Trophoblast cell (in vitro differentiated cells and primary cell): ENCODE measurements at regions not wholly inside any gene's neighbourhood (a gene's known extent, or its start where the extent isn't known, plus 50 kb on each side); places are given as distances from the start of the nearest gene placed in this dataset.
"Not testable (repeated sequence)": the region's sequence is repeated elsewhere in the genome, so short reads cannot be mapped to it uniquely, and the experiment has no call there.

ENCODE experiments used
- DNase-seq, 2 donors: peaks; one replicate each; pipeline ENCODE4 v3.0.0-alpha.2; 2016
- H2AFZ ChIP-seq: 2 replicates; pipeline ENCODE4 v1.6.1; 2013; ENCODE audit warnings: low read length, moderate library complexity, mild to moderate bottlenecking; ENCODE audit not compliant: insufficient read depth, poor library complexity
- H2AK5ac ChIP-seq: 2 replicates; pipeline ENCODE4 v1.6.1; 2013; ENCODE audit warnings: mild to moderate bottlenecking, low read length
- H2BK120ac ChIP-seq: 2 replicates; pipeline ENCODE4 v1.6.1; 2013; ENCODE audit warnings: low read length, mild to moderate bottlenecking, moderate library complexity; ENCODE audit not compliant: insufficient read depth, poor library complexity
- H2BK12ac ChIP-seq: 2 replicates; pipeline ENCODE4 v1.6.1; 2013; ENCODE audit warnings: mild to moderate bottlenecking, low read length, moderate library complexity
- H2BK5ac ChIP-seq: 2 replicates; pipeline ENCODE4 v1.6.1; 2013; ENCODE audit warnings: low read length, low read depth, moderate library complexity, mild to moderate bottlenecking; ENCODE audit not compliant: poor library complexity
- H3K14ac ChIP-seq: 2 replicates; pipeline ENCODE4 v1.6.1; 2013; ENCODE audit warnings: mild to moderate bottlenecking, low read length
- H3K18ac ChIP-seq: 2 replicates; pipeline ENCODE4 v1.6.1; 2013; ENCODE audit warnings: mild to moderate bottlenecking, low read length
- H3K23ac ChIP-seq: 2 replicates; pipeline ENCODE4 v1.6.1; 2013; ENCODE audit warnings: low read length
- H3K27ac ChIP-seq: 2 replicates; pipeline ENCODE4 v1.5.1; 2013; ENCODE audit warnings: low read depth, mild to moderate bottlenecking, inconsistent platforms, low read length, moderate library complexity
- H3K27me3 ChIP-seq: 2 replicates; pipeline ENCODE4 v1.6.1; 2013; ENCODE audit warnings: inconsistent platforms, mild to moderate bottlenecking, low read length, moderate library complexity; ENCODE audit not compliant: insufficient read depth
- H3K36me3 ChIP-seq, 2 experiments: 1 replicate in 1 of 2; 2 replicates in 1 of 2; pipeline ENCODE4 v1.6.1; 2013; ENCODE audit warnings: low read length in 2 of 2, mild to moderate bottlenecking in 2 of 2, moderate library complexity in 1 of 2; ENCODE audit not compliant: insufficient read depth in 2 of 2, control insufficient read depth in 1 of 2
- H3K4ac ChIP-seq: 2 replicates; pipeline ENCODE4 v1.6.1; 2013; ENCODE audit warnings: low read depth, mild to moderate bottlenecking, low read length, moderate library complexity
- H3K4me1 ChIP-seq, 2 experiments: 1 replicate in 1 of 2; 2 replicates in 1 of 2; pipeline ENCODE4 v1.6.1; 2013; ENCODE audit warnings: low read length in 2 of 2, mild to moderate bottlenecking in 2 of 2, moderate library complexity in 1 of 2; ENCODE audit not compliant: insufficient read depth in 2 of 2, control insufficient read depth in 1 of 2
- H3K4me2 ChIP-seq: 2 replicates; pipeline ENCODE4 v1.6.1; 2013; ENCODE audit warnings: inconsistent platforms, mild to moderate bottlenecking, low read length, moderate library complexity
- H3K4me3 ChIP-seq: 2 replicates; pipeline ENCODE4 v1.5.1; 2013; ENCODE audit warnings: mild to moderate bottlenecking, low read depth, low read length, inconsistent platforms
- H3K79me1 ChIP-seq: one replicate; pipeline ENCODE4 v1.6.1; 2013; ENCODE audit warnings: low read length
- H3K79me2 ChIP-seq: 2 replicates; pipeline ENCODE4 v1.6.1; 2013; ENCODE audit warnings: low read length, mild to moderate bottlenecking; ENCODE audit not compliant: control insufficient read depth, insufficient read depth, poor library complexity
- H3K9ac ChIP-seq: 2 replicates; pipeline ENCODE4 v1.6.1; 2013; ENCODE audit warnings: mild to moderate bottlenecking, low read length
- H3K9me3 ChIP-seq: 2 replicates; pipeline ENCODE4 v1.6.1; 2013; ENCODE audit warnings: low read depth, mild to moderate bottlenecking, control low read depth, inconsistent platforms, low read length; ENCODE audit not compliant: insufficient read depth
- H4K12ac ChIP-seq: 2 replicates; pipeline ENCODE4 v1.6.1; 2013; ENCODE audit warnings: low read depth, mild to moderate bottlenecking, low read length, moderate library complexity
- H4K8ac ChIP-seq: 2 replicates; pipeline ENCODE4 v1.6.1; 2013; ENCODE audit warnings: low read depth, mild to moderate bottlenecking, low read length, moderate library complexity
- H4K91ac ChIP-seq: one replicate; pipeline ENCODE4 v1.6.1; 2013; ENCODE audit warnings: low read depth, mild to moderate bottlenecking, low read length, moderate library complexity
- WGBS: extraction: QIAGEN DNeasy Blood & Tissue Kit; methylation state at CpG from one replicate; pipeline ENCODE4 v1.1.7; 2013; ENCODE audit warnings: missing lambda C conversion rate; ENCODE audit not compliant: insufficient read length, insufficient coverage; ENCODE audit errors: extremely low coverage; 5-methylcytosine and 5-hydroxymethylcytosine counted together

DNA sequence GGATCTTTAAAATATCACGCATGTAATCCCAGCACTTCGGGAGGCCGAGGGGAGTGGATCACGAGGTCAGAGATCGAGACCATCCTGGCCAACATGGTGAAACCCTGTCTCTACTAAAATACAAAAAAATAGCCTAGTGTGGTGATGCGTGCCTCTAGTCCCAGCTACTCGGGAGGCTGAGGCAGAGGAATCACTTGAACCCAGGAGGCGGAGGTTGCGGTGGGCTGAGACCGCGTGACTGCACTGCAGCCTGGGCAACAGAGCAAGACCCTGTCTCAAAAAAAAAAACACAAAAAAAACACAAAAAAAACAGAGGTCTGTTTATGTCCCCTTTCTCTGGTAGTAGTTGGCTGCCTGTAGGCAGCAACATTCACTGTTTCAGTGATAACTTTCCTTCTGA is 404.3 kb downstream of the CD83 start:
- H3K4me1 ChIP-seq, H2AK5ac ChIP-seq, DNase-seq, H3K14ac ChIP-seq, H2BK120ac ChIP-seq, H2BK5ac ChIP-seq, H4K8ac ChIP-seq, H3K23ac ChIP-seq, H3K4me2 ChIP-seq, H4K91ac ChIP-seq, H3K4me3 ChIP-seq, H3K79me2 ChIP-seq, H3K18ac ChIP-seq, H2AFZ ChIP-seq, H3K36me3 ChIP-seq, H3K9me3 ChIP-seq, H3K4ac ChIP-seq, H3K79me1 ChIP-seq, H3K27ac ChIP-seq, H3K27me3 ChIP-seq, H2BK12ac ChIP-seq, H4K12ac ChIP-seq, H3K9ac ChIP-seq: not testable (repeated sequence)
- WGBS: no CpG with 5 or more reads among the region's 11 CpGs

DNA sequence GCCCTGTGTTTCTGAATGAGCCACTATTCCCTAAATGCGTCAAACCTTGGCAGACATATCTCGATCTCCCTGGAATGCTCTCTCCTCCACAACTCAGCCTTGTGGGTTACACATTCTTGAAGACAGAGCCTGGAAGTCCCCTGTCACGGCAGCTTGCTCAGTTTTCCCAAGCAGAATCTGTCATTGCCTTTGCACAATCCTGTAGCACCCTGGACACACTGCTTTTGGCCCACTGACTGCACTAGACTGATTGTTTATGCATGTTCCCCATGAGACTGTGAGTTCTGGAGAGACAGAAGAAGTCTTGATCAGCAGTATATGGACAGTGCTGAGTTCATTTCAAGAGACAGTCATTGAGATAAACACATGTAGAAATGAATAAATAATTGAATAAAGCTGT is 406.7 kb downstream of the CD83 start:
- Histone ChIP-seq H2BK12ac (no peak overlapping the region), H2BK5ac (no peak overlapping the region), H3K4me2 (no peak overlapping the region), H4K91ac (no peak overlapping the region), H3K4me3 (no peak overlapping the region), H2BK120ac (no peak overlapping the region), H3K27ac (no peak overlapping the region), H3K18ac (no peak overlapping the region), H3K14ac (no peak overlapping the region), H3K27me3 (no peaks in the 10 kb centered on the region), H3K23ac (no peak overlapping the region), H3K4me1 (no peaks in the 10 kb centered on the region), H4K8ac (no peak overlapping the region), H3K4ac (no peak overlapping the region), H3K9ac (no peak overlapping the region), H2AFZ (no peak overlapping the region), H4K12ac (no peak overlapping the region), H2AK5ac (no peak overlapping the region), H3K79me2 (no peaks in the 10 kb centered on the region), H3K79me1 (no peaks in the 10 kb centered on the region), H3K9me3 (peaks cover 2% of the 10 kb centered on the region), H3K36me3 (no peaks in the 10 kb centered on the region)
- DNase-seq: no peak
- WGBS: no CpG with 5 or more reads among the region's 3 CpGs

DNA sequence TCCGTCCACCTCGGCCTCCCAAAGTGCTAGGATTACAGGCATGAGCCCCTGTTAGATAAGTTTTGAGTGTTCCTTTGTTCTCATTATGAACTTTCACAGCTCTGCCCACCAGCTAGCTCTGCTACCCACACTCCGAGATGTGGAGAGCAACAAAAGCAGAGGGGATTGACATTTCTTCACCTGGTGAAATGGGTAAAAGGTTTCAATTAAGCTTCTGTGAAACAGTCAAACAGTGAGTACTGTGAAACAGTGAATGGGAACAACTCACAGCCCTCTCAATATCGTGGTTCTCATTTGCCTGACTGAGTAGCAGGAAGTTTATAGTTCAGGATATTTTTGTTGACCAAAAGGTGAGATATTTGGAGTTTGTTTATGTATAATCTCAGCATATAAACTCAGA is 412.8 kb downstream of the CD83 start:
- Histone ChIP-seq H3K27ac (no peak overlapping the region), H3K23ac (no peak overlapping the region), H2AFZ (no peak overlapping the region), H3K14ac (no peak overlapping the region), H3K27me3 (no peaks in the 10 kb centered on the region), H3K79me2 (no peaks in the 10 kb centered on the region), H2BK12ac (no peak overlapping the region), H3K9ac (no peak overlapping the region), H3K4ac (no peak overlapping the region), H3K9me3 (peaks cover 2% of the 10 kb centered on the region), H4K91ac (no peak overlapping the region), H3K4me3 (no peak overlapping the region), H3K36me3 (no peaks in the 10 kb centered on the region), H3K18ac (no peak overlapping the region), H3K4me2 (no peak overlapping the region), H4K8ac (no peak overlapping the region), H3K79me1 (no peaks in the 10 kb centered on the region), H2AK5ac (no peak overlapping the region), H2BK5ac (no peak overlapping the region), H3K4me1 (no peaks in the 10 kb centered on the region), H2BK120ac (no peak overlapping the region), H4K12ac (no peak overlapping the region)
- DNase-seq: no peak
- WGBS: no CpG with 5 or more reads among the region's 4 CpGs

DNA sequence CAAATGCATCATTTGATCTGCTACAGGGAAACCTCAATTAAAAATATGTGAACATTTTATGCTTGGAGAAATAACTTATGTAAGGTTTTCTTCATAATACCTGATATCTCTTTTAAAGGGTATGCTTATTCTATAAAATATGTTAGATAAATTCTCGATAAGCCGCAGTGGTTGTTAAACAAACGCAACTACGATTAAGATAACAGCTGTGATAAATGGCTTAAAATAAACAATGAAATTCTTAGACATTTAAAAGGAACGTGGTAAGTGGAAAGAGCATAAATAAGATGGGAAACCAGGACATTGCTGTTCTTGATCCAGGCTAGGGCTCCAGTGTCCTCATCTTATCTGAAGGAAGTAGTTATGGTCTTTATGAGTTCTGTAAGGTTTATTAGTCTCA is 415.9 kb downstream of the CD83 start:
- no peak overlapping the region for H2BK12ac ChIP-seq
- no peak overlapping the region for H3K18ac ChIP-seq
- DNase-seq: peak in 1 of 2 donors; percentile 32
- H2AFZ ChIP-seq: no peak overlapping the region
- no peaks in the 10 kb centered on the region for H3K79me1 ChIP-seq
- no peak overlapping the region for H3K4me2 ChIP-seq
- H3K79me2 ChIP-seq: no peaks in the 10 kb centered on the region
- H3K4me3 ChIP-seq: no peak overlapping the region
- H3K9me3 ChIP-seq: no peaks in the 10 kb centered on the region
- no peaks in the 10 kb centered on the region for H3K4me1 ChIP-seq
- no peak overlapping the region for H3K4ac ChIP-seq
- H2AK5ac ChIP-seq: no peak overlapping the region
- no peaks in the 10 kb centered on the region for H3K27me3 ChIP-seq
- H3K23ac ChIP-seq: no peak overlapping the region
- no peak overlapping the region for H2BK120ac ChIP-seq
- no peak overlapping the region for H3K27ac ChIP-seq
- no peaks in the 10 kb centered on the region for H3K36me3 ChIP-seq
- no CpG with 5 or more reads among the region's 5 CpGs for WGBS
- no peak overlapping the region for H4K8ac ChIP-seq
- H2BK5ac ChIP-seq: no peak overlapping the region
- no peak overlapping the region for H4K91ac ChIP-seq
- no peak overlapping the region for H4K12ac ChIP-seq
- H3K14ac ChIP-seq: no peak overlapping the region
- H3K9ac ChIP-seq: no peak overlapping the region
